ENCODE measurements at regions not wholly inside any gene's neighbourhood (a gene's known extent, or its start where the extent isn't known, plus 50 kb on each side); places are given as distances from the start of the nearest gene placed in this dataset.

DNA sequence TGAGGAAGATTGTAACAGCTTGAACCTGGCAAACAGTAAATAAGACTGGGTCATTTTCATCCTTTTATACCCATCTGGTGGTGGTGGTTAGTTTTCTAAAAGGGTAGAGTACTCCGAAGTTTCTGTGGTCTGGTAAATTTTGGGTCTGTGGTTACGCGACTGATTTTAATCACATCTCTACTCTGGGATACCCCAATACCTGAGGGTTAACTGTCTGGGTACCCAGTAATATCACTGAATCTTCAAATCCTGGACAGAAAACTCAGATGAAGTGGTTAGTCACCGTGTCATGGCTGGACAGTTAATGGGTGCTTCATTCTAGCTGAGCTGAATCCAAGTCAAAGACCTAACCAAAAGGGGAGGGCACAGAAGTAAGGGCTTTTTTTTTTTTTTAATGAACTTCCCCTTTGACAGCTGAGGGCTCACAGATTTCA, 474.2 kb downstream of the GADD45G start:
- no peak for TF ChIP-seq YY1 (IDR thresholded peaks at IDR 0.05; ENCODE audit: low read depth, low read length)
- TF ChIP-seq JUND (IDR thresholded peaks at IDR 0.05; ENCODE audit: low read depth, low read length) = no peak
- no peak for TF ChIP-seq RELA (IDR thresholded peaks at IDR 0.05; ENCODE audit: borderline replicate concordance, partially characterized antibody)
- TF ChIP-seq, protein P1, sequence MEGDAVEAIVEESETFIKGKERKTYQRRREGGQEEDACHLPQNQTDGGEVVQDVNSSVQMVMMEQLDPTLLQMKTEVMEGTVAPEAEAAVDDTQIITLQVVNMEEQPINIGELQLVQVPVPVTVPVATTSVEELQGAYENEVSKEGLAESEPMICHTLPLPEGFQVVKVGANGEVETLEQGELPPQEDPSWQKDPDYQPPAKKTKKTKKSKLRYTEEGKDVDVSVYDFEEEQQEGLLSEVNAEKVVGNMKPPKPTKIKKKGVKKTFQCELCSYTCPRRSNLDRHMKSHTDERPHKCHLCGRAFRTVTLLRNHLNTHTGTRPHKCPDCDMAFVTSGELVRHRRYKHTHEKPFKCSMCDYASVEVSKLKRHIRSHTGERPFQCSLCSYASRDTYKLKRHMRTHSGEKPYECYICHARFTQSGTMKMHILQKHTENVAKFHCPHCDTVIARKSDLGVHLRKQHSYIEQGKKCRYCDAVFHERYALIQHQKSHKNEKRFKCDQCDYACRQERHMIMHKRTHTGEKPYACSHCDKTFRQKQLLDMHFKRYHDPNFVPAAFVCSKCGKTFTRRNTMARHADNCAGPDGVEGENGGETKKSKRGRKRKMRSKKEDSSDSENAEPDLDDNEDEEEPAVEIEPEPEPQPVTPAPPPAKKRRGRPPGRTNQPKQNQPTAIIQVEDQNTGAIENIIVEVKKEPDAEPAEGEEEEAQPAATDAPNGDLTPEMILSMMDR (IDR thresholded peaks at IDR 0.05 in 2 of 3, conservative IDR thresholded peaks at IDR 0.05 in 1 of 3; ENCODE audit: control insufficient read depth in 2 of 3, extremely low read depth in 1 of 3, insufficient read depth in 1 of 3, low read depth in 3 of 3, low read length in 3 of 3) = no peak
